CD4-positive, CD25-positive, alpha-beta regulatory T cell (primary cell): ENCODE measurements at regions not wholly inside any gene's neighbourhood (a gene's known extent, or its start where the extent isn't known, plus 50 kb on each side); places are given as distances from the start of the nearest gene placed in this dataset.

ENCODE experiments used
- ATAC-seq, 2 donors: fragments of 150-1000 bp; cut with Tn5 transposase; one replicate each; pipeline ENCODE4 v1.10.0; 2021; ENCODE audit warnings: low read depth in 2 of 2, moderate number of reproducible peaks in 2 of 2, moderate library complexity in 1 of 2
- DNase-seq, 3 donors: peaks; one replicate each; pipeline versions ENCODE4 v3.0.0 to v3.0.0-alpha.2; 2012 to 2022; ENCODE audit warnings: mixed read lengths in 1 of 3
- H3K27ac ChIP-seq: one replicate; pipeline ENCODE4 v1.7.0; 2013; ENCODE audit warnings: mild to moderate bottlenecking, low read length; ENCODE audit not compliant: insufficient read depth, poor library complexity, severe bottlenecking
- H3K27me3 ChIP-seq: one replicate; pipeline ENCODE4 v1.7.0; 2013; ENCODE audit warnings: low read length; ENCODE audit not compliant: control insufficient read depth, insufficient read depth
- H3K36me3 ChIP-seq: one replicate; pipeline ENCODE4 v1.7.0; 2013; ENCODE audit warnings: mild to moderate bottlenecking, low read length, moderate library complexity; ENCODE audit not compliant: control insufficient read depth, insufficient read depth
- H3K4me1 ChIP-seq: 2 replicates; pipeline ENCODE4 v1.7.0; 2013; ENCODE audit warnings: mild to moderate bottlenecking, low read length; ENCODE audit not compliant: insufficient read depth, control insufficient read depth, poor library complexity, severe bottlenecking
- H3K4me3 ChIP-seq: one replicate; pipeline ENCODE4 v1.7.0; 2013; ENCODE audit warnings: low read depth, mild to moderate bottlenecking, low read length, moderate library complexity
- H3K9me3 ChIP-seq, 2 experiments: 1 replicate in 1 of 2; 2 replicates in 1 of 2; pipeline ENCODE4 v1.7.0; 2013; ENCODE audit warnings: low read length in 2 of 2, mild to moderate bottlenecking in 1 of 2, moderate library complexity in 1 of 2; ENCODE audit not compliant: control insufficient read depth in 2 of 2
- H3K27ac Mint-ChIP-seq, 3 donors: one replicate each; pipeline ENCODE4 v1.8.0; 2020 to 2022; ENCODE audit warnings: mild to moderate bottlenecking in 3 of 3, mixed read lengths in 3 of 3, moderate library complexity in 2 of 3
- H3K27me3 Mint-ChIP-seq: one replicate; pipeline ENCODE4 v1.8.0; 2022; ENCODE audit warnings: mild to moderate bottlenecking, mixed read lengths
- H3K36me3 Mint-ChIP-seq: one replicate; pipeline ENCODE4 v1.8.0; 2020; ENCODE audit warnings: mixed read lengths
- H3K4me1 Mint-ChIP-seq, 4 donors: one replicate each; pipeline ENCODE4 v1.8.0; 2020 to 2022; ENCODE audit warnings: mixed read lengths in 4 of 4, mild to moderate bottlenecking in 1 of 4
- H3K4me3 Mint-ChIP-seq, 4 donors: one replicate each; pipeline ENCODE4 v1.8.0; 2020 to 2022; ENCODE audit warnings: mild to moderate bottlenecking in 4 of 4, mixed read lengths in 4 of 4, moderate library complexity in 3 of 4
- H3K9me3 Mint-ChIP-seq, 7 donors: one replicate each; pipeline ENCODE4 v1.8.0; 2020 to 2022; ENCODE audit warnings: mixed read lengths in 7 of 7, mild to moderate bottlenecking in 3 of 7, moderate library complexity in 2 of 7

GRCh38 chr3:178072391-178073305 lies 463.6 kb upstream of the KCNMB2 start:
- ATAC-seq (no peak), DNase-seq (no peak)
- no peaks in the 10 kb centered on the region for H3K9me3 Mint-ChIP-seq
- H3K27ac Mint-ChIP-seq = no peak overlapping the region
- H3K4me1 Mint-ChIP-seq = peaks cover 0 to 5% (median 4%) of the 10 kb centered on the region in 4 donors
- Histone ChIP-seq H3K36me3 (no peaks in the 10 kb centered on the region), H3K4me1 (no peaks in the 10 kb centered on the region), H3K4me3 (no peak overlapping the region), H3K27ac (no peak overlapping the region), H3K27me3 (no peaks in the 10 kb centered on the region), H3K9me3 (no peaks in the 10 kb centered on the region)
- no peak overlapping the region for H3K4me3 Mint-ChIP-seq
- no peaks in the 10 kb centered on the region for H3K27me3 Mint-ChIP-seq
- H3K36me3 Mint-ChIP-seq = no peaks in the 10 kb centered on the region

GRCh38 chr3:178073366-178073765 lies 462.9 kb upstream of the KCNMB2 start:
- Histone ChIP-seq H3K4me1 (no peaks in the 10 kb centered on the region), H3K4me3 (no peak overlapping the region), H3K27me3 (no peaks in the 10 kb centered on the region), H3K9me3 (no peaks in the 10 kb centered on the region), H3K36me3 (no peaks in the 10 kb centered on the region), H3K27ac (no peak overlapping the region)
- Mint-ChIP-seq H3K27me3 (no peaks in the 10 kb centered on the region), H3K4me1 (peaks cover 0 to 5% (median 4%) of the 10 kb centered on the region in 4 donors), H3K36me3 (no peaks in the 10 kb centered on the region), H3K9me3 (no peaks in the 10 kb centered on the region), H3K4me3 (no peak overlapping the region), H3K27ac (no peak overlapping the region)
- ATAC-seq (no peak), DNase-seq (no peak)

GRCh38 chr3:178075344-178075743 lies 460.9 kb upstream of the KCNMB2 start:
- Mint-ChIP-seq H3K4me3 (no peak overlapping the region), H3K27ac (no peak overlapping the region), H3K9me3 (no peaks in the 10 kb centered on the region), H3K27me3 (no peaks in the 10 kb centered on the region), H3K36me3 (no peaks in the 10 kb centered on the region), H3K4me1 (peaks cover 0 to 11% (median 7%) of the 10 kb centered on the region in 4 donors)
- Histone ChIP-seq H3K27ac (no peak overlapping the region), H3K9me3 (no peaks in the 10 kb centered on the region), H3K4me3 (no peak overlapping the region), H3K27me3 (no peaks in the 10 kb centered on the region), H3K36me3 (no peaks in the 10 kb centered on the region), H3K4me1 (no peaks in the 10 kb centered on the region)
- ATAC-seq (no peak), DNase-seq (no peak)

- Histone ChIP-seq H3K27me3 (no peaks in the 10 kb centered on the region), H3K4me3 (no peak overlapping the region), H3K36me3 (no peaks in the 10 kb centered on the region), H3K9me3 (no peaks in the 10 kb centered on the region), H3K4me1 (no peaks in the 10 kb centered on the region), H3K27ac (no peak overlapping the region)
- Mint-ChIP-seq H3K9me3 (no peaks in the 10 kb centered on the region), H3K27me3 (no peaks in the 10 kb centered on the region), H3K36me3 (no peaks in the 10 kb centered on the region), H3K27ac (no peak overlapping the region), H3K4me1 (peaks cover 0 to 20% (median 9%) of the 10 kb centered on the region in 4 donors), H3K4me3 (no peak overlapping the region)
- DNase-seq (no peak), ATAC-seq (no peak)
These were observed 457.3 kb upstream of the KCNMB2 start for GRCh38 chr3:178078953-178079352.

GRCh38 chr3:178079966-178080365 lies 456.3 kb upstream of the KCNMB2 start:
- ATAC-seq = no peak
- no peaks in the 10 kb centered on the region for H3K9me3 Mint-ChIP-seq
- Histone ChIP-seq H3K36me3 (no peaks in the 10 kb centered on the region), H3K27me3 (no peaks in the 10 kb centered on the region), H3K4me3 (no peak overlapping the region), H3K9me3 (no peaks in the 10 kb centered on the region), H3K4me1 (peaks cover 7% of the 10 kb centered on the region), H3K27ac (no peak overlapping the region)
- peaks cover 0 to 30% (median 18%) of the 10 kb centered on the region in 4 donors for H3K4me1 Mint-ChIP-seq
- H3K27me3 Mint-ChIP-seq = no peaks in the 10 kb centered on the region
- H3K36me3 Mint-ChIP-seq = no peaks in the 10 kb centered on the region
- no peak overlapping the region for H3K4me3 Mint-ChIP-seq
- no peak overlapping the region for H3K27ac Mint-ChIP-seq
- peak in 1 of 3 donors; percentile 13 for DNase-seq

GRCh38 chr3:178082326-178082906 lies 453.8 kb upstream of the KCNMB2 start:
- peaks cover 0 to 39% (median 24%) of the 10 kb centered on the region in 4 donors for H3K4me1 Mint-ChIP-seq
- Histone ChIP-seq H3K4me1 (peaks cover 8% of the 10 kb centered on the region), H3K27me3 (no peaks in the 10 kb centered on the region), H3K9me3 (no peaks in the 10 kb centered on the region), H3K36me3 (no peaks in the 10 kb centered on the region), H3K27ac (no peak overlapping the region), H3K4me3 (no peak overlapping the region)
- ATAC-seq = no peak
- DNase-seq = no peak
- no peak overlapping the region for H3K27ac Mint-ChIP-seq
- H3K36me3 Mint-ChIP-seq = no peaks in the 10 kb centered on the region
- no peaks in the 10 kb centered on the region for H3K9me3 Mint-ChIP-seq
- H3K4me3 Mint-ChIP-seq = no peak overlapping the region
- H3K27me3 Mint-ChIP-seq = no peaks in the 10 kb centered on the region

GRCh38 chr3:178083906-178084866 lies 452.1 kb upstream of the KCNMB2 start:
- Mint-ChIP-seq H3K9me3 (no peaks in the 10 kb centered on the region), H3K4me1 (peaks cover 0 to 39% (median 24%) of the 10 kb centered on the region in 4 donors), H3K36me3 (no peaks in the 10 kb centered on the region), H3K27me3 (no peaks in the 10 kb centered on the region), H3K27ac (peak overlapping the region in 2 of 3 donors; percentile 60 to 88), H3K4me3 (peak overlapping the region; percentile 4 to 64 (median 40))
- no peaks in the 10 kb centered on the region for H3K36me3 ChIP-seq
- H3K4me1 ChIP-seq = peaks cover 8% of the 10 kb centered on the region
- H3K27me3 ChIP-seq = no peaks in the 10 kb centered on the region
- DNase-seq = peak in 2 of 3 donors; percentile 2 to 8
- H3K9me3 ChIP-seq = no peaks in the 10 kb centered on the region
- H3K27ac ChIP-seq = no peak overlapping the region
- no peak overlapping the region for H3K4me3 ChIP-seq
- ATAC-seq = no peak
